Skeletal muscle satellite cell (primary cell): ENCODE measurements at regions not wholly inside any gene's neighbourhood (a gene's known extent, or its start where the extent isn't known, plus 50 kb on each side); places are given as distances from the start of the nearest gene placed in this dataset.
"Not testable (repeated sequence)": the region's sequence is repeated elsewhere in the genome, so short reads cannot be mapped to it uniquely, and the experiment has no call there.

Source experiments
- H3K27me3 ChIP-seq: 2 replicates; pipeline ENCODE4 v1.7.0; 2013; ENCODE audit warnings: low read length; ENCODE audit not compliant: control insufficient read depth, insufficient read depth
- H3K36me3 ChIP-seq: 2 replicates; pipeline ENCODE4 v1.7.0; 2013; ENCODE audit warnings: mild to moderate bottlenecking, control low read depth, low read length; ENCODE audit not compliant: insufficient read depth
- H3K4me1 ChIP-seq: 2 replicates; pipeline ENCODE4 v1.7.0; 2013; ENCODE audit warnings: low read length; ENCODE audit not compliant: control insufficient read depth, insufficient read depth
- H3K4me2 ChIP-seq: 2 replicates; pipeline ENCODE4 v1.7.0; 2013; ENCODE audit warnings: mild to moderate bottlenecking, low read length
- H3K4me3 ChIP-seq: 2 replicates; pipeline ENCODE4 v1.7.0; 2013; ENCODE audit warnings: low read length
- H3K9ac ChIP-seq: 2 replicates; pipeline ENCODE4 v1.7.0; 2013; ENCODE audit warnings: mild to moderate bottlenecking, low read depth, low read length, moderate library complexity
- H3K9me3 ChIP-seq: replicated peaks from 2 replicates; pipeline ENCODE4 v1.7.0; 2013; ENCODE audit warnings: mild to moderate bottlenecking, control low read depth, low read length

DNA sequence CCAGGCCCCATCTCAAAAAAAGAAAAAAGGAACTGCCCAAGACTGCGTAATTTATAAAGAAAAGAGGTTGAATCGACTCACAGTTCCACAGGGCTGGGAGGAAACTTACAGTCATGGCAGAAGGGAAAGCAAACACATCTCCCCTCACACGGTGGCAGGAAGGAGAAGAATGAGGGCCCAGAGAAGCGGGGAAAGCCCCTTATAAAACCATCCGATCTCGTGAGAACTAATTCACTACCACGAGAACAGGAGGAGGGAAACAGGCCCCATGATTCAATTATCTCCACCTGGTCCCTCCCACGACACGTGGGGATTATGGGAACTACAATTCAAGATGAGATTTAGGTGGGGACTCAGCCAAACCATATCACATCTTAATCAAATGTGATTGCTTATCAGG, 82.2 kb downstream of the BUD13 start:
- Histone ChIP-seq H3K4me2 (no peak overlapping the region), H3K9ac (no peak overlapping the region), H3K9me3 (no peaks in the 10 kb centered on the region), H3K4me1 (no peaks in the 10 kb centered on the region), H3K4me3 (no peak overlapping the region), H3K27me3 (peaks cover 26% of the 10 kb centered on the region), H3K36me3 (no peaks in the 10 kb centered on the region)

DNA sequence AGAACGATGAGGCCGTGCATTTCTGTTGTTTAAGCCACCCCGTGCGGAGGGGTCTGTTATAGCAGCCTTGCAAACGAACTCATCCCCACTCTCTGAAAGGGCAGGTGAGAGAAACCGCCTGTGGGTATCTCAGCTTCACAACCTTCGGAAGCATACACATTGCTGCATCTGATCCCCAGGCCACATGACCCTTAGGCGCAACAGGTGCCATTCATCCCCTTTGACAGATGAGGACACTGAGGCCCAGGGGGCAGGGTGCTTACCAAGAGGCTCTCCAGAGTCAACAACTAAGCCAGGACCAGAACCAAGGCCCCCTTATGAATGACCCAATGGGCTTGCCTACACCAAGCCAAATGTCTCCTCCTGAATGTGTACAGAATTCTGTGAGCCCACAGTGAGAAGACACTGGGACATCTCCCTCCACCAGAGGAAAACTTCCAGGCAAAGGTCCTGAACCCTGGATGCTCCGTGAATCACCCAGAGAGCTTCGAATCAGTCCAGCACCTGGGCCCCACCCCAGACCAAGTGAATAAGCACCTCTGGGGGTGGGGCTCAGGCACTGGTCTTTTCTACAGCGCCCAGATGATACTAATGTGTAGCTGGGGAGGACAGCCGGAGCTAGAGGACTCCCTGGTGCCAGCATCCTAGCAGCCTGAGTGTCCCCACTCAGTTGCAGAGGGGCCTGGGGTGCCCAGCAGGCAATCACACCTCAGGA, 83.2 kb downstream of the BUD13 start:
- Histone ChIP-seq H3K4me2 (no peak overlapping the region), H3K9me3 (no peaks in the 10 kb centered on the region), H3K4me1 (no peaks in the 10 kb centered on the region), H3K4me3 (no peak overlapping the region), H3K36me3 (no peaks in the 10 kb centered on the region), H3K27me3 (peaks cover 22% of the 10 kb centered on the region), H3K9ac (no peak overlapping the region)

DNA sequence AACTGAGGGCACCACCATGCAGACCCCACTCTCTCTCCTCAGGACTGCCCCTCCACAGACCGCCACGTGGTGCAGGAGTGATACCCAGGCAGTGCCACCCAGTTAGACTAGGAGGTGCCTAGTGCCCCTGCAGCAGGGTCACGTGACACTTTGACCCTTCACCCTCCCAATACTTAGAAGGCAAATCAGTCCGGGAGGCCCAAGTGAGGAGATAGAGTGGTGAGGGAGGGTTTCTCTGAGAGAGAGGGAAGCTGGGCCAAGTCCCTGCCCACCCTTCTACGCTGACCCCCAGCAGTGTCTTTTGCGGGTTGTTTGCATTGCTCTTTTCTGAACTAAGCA, 84.6 kb downstream of the BUD13 start:
- Histone ChIP-seq H3K4me1 (no peaks in the 10 kb centered on the region), H3K36me3 (no peaks in the 10 kb centered on the region), H3K9me3 (no peaks in the 10 kb centered on the region), H3K4me2 (no peak overlapping the region), H3K4me3 (no peak overlapping the region), H3K9ac (no peak overlapping the region), H3K27me3 (peaks cover 17% of the 10 kb centered on the region)

DNA sequence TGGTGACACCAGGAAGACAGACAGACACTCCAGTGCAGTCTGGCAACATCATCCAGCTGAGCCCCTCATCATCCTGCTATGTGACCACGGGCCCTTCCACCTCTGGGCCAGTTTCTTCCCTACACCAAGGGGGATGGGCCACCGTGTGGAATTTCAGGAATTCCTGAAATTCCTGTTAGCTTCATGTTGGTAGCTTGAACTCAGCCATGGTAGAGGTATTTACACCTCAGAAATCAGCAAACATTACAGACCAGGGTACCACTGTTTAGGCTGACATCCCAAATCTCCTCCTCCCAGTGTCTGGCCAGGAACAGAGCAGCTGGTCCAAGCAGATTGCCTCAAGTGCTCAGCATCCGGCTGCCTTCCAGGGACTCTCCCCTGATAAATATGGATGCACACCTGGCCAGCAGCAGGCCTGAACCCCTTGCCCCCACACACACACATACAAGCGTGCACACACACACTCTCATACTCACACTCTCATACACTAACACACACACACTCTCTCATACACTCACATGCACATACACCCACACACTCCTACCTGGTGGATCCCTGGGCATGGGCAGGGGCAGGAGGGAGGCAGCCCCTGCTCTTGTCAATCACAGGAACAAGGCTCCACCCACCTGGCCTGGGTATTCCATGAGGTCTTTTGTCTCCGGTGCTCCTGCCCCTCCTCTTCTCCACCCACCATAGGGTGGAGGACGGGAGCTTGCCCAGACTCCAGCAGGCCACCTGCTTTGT, 85.2 kb downstream of the BUD13 start:
- no peaks in the 10 kb centered on the region for H3K9me3 ChIP-seq
- no peak overlapping the region for H3K4me3 ChIP-seq
- H3K36me3 ChIP-seq, result no peaks in the 10 kb centered on the region
- peaks cover 17% of the 10 kb centered on the region for H3K27me3 ChIP-seq
- no peaks in the 10 kb centered on the region for H3K4me1 ChIP-seq
- H3K4me2 ChIP-seq, result no peak overlapping the region
- no peak overlapping the region for H3K9ac ChIP-seq

DNA sequence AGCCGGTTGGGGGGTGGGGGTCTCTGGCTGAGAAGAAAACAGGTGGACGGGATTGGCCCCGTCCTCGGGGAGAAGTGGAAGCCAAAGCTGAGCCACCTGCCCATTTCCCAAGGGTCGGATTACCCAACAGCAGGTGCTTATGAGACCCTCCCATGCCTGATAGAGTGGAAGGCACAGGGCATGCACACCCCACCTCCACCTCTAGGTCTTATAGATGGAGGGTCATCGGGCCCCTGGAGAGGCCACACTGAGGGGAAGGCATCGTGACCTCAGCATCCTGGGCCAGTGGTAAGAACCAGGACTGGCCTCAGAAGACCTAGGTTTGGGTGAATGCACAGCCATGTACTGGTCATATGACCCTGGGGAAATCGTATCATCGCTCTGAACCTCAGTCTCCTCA, 85.9 kb downstream of the BUD13 start:
- H3K4me3 ChIP-seq, result no peak overlapping the region
- no peak overlapping the region for H3K4me2 ChIP-seq
- H3K4me1 ChIP-seq, result no peaks in the 10 kb centered on the region
- H3K9ac ChIP-seq, result no peak overlapping the region
- H3K9me3 ChIP-seq, result no peaks in the 10 kb centered on the region
- H3K27me3 ChIP-seq, result peaks cover 17% of the 10 kb centered on the region
- no peaks in the 10 kb centered on the region for H3K36me3 ChIP-seq

DNA sequence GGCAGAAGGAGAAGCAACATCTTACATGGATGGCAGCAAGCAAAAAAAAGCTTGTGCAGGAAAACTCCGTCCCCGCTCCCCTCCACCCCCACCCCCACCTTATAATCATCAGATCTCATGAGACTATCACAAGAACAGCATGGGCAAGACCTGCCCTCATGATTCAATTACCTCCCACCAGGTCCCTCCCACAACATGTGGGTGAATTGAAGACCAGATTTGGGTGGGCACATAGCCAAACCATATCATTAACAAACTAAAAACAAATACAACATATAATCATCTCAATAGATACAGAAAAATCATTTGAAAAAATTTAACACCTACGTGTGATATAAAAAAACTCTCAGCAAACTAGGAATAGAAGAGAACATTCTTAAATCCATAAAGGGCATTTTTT, 88.8 kb downstream of the BUD13 start:
- Histone ChIP-seq H3K4me2 (no peak overlapping the region), H3K4me1 (no peaks in the 10 kb centered on the region), H3K36me3 (no peaks in the 10 kb centered on the region), H3K9ac (no peak overlapping the region), H3K9me3 (no peaks in the 10 kb centered on the region), H3K4me3 (no peak overlapping the region), H3K27me3 (peaks cover 23% of the 10 kb centered on the region)

DNA sequence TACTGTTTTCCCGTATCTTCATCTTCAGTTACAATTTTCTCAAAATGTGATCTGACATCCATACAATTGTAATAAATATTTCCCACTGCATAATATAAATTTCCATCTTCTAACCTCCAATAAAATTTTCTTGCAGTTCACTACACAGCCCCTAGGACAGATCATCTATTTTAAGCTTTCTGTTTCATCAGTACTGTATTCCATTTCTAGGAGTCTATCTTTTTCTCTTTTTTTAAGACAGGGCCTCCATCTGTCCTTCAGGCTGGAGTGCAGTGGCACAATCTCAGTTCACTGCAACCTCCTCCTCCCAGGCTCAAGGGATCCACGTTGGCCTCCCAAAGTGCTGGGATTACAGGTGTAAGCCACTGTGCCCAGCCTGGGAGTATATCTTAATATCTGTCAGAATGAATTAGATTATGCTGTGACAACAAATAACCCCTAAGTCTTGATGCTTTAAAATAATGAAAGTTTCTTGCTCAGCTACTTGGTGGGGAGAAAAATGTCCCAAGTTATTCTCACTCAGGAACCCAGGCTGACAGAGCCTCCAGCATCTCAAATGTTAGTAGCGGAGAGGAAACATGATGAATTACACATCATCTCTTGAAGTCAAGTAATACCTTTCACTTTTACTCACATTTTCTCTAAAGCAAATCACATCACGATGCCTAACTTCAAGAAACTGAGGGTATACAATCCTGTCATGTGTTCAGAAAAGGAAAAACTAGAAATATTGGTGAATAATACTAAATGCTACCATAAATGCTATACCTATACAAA, 92.2 kb downstream of the BUD13 start:
- Histone ChIP-seq H3K9me3 (no peaks in the 10 kb centered on the region), H3K27me3 (peaks cover 8% of the 10 kb centered on the region), H3K4me2 (no peak overlapping the region), H3K36me3 (no peaks in the 10 kb centered on the region), H3K4me1 (no peaks in the 10 kb centered on the region), H3K9ac (no peak overlapping the region), H3K4me3 (no peak overlapping the region)

DNA sequence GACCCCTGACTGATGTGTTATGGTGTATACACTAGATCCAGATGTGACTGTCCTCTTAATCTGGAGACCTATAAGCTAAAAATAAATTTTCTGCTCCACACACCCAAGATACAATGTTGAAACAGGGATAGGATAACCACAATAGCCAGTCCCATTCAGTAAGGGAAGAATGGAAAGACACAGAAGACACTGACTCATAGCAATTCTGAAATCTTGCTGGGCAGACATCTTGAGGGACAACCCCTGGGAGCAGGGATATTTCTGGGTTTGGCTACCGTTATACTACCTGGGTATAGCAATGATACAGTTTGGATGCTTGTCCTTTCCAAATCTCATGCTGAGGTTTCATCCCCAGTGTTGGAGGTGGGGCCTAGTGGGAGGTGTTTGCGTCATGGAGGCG, 93.9 kb downstream of the BUD13 start:
- Histone ChIP-seq H3K27me3 (peaks cover 5% of the 10 kb centered on the region), H3K9ac (no peak overlapping the region), H3K4me1 (no peaks in the 10 kb centered on the region), H3K4me3 (no peak overlapping the region), H3K36me3 (no peaks in the 10 kb centered on the region), H3K9me3 (no peaks in the 10 kb centered on the region), H3K4me2 (no peak overlapping the region)

DNA sequence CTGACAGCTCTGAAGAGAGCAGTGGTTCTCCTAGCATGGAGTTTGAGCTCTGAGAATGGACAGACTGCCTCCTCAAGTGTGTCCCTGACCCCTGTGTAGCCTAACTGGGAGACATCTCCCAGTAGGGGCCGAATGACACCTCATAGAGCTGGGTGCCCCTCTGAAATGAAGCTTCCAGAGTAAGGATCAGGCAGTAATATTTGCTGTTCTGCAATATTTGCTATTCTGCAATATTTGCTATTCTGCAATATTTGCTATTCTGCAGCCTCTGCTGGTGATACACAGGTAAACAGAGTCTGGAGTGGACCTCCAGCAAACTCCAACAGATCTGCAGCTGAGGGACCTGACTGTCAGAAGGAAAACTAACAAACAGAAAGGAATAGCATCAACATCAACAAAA, 105.5 kb downstream of the BUD13 start:
- not testable (repeated sequence) for H3K4me1 ChIP-seq, H3K4me2 ChIP-seq, H3K9me3 ChIP-seq, H3K9ac ChIP-seq, H3K4me3 ChIP-seq, H3K36me3 ChIP-seq, H3K27me3 ChIP-seq

DNA sequence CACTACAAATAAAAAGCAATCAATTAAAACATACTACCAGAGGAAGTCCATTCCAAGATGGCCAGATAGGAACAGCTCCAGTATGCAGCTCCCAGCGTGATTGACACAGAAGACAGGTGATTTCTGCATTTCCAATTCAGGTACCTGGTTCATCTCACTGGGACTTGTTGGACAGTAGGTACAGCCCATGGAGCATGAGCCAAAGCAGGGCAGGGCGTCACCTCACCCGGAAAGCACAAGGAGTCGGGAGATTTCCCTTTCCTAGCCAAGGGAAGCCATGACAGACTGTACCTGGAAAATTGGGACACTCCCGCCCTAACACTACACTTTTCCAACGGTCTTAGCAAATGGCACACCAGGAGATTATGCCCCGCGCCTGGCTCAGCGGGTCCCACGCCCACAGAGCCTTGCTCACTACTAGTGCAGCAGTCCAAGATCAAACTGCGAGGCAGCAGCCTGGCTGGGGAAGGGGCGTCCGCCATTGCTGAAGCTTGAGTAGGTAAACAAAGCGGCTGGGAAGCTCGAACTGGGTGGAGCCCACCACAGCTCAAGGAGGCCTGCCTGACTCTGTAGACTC, 106.0 kb downstream of the BUD13 start:
- not testable (repeated sequence) for H3K27me3 ChIP-seq, H3K4me2 ChIP-seq, H3K9ac ChIP-seq, H3K4me1 ChIP-seq, H3K4me3 ChIP-seq, H3K36me3 ChIP-seq, H3K9me3 ChIP-seq

DNA sequence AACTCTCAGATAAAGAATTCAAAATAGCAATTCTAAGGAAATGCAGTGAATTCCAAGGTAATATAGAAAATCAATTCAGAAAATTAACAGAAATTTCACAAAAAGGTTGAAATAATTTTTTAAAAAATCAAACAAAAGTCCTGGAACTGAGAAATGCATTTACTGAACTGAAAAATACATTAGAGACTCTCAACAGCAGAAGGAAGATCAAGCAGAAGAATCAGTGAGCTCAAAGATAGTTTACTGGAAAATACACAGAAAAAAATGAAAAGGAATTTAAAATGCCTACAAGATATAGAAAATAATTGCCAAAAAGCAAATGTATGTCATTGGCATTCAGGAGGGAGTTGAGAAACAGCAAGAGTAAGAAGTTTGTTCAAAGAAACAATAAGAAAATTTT, 107.3 kb downstream of the BUD13 start:
- H3K36me3 ChIP-seq, result no peaks in the 10 kb centered on the region
- no peak overlapping the region for H3K9ac ChIP-seq
- no peak overlapping the region for H3K4me2 ChIP-seq
- H3K27me3 ChIP-seq, result peaks cover 5% of the 10 kb centered on the region
- no peaks in the 10 kb centered on the region for H3K9me3 ChIP-seq
- no peaks in the 10 kb centered on the region for H3K4me1 ChIP-seq
- no peak overlapping the region for H3K4me3 ChIP-seq
